Spleen (tissue), 7 donors: ENCODE measurements at regions not wholly inside any gene's neighbourhood (a gene's known extent, or its start where the extent isn't known, plus 50 kb on each side); places are given as distances from the start of the nearest gene placed in this dataset.

Experiments used
- CTCF ChIP-seq, 11 experiments: fragments of 200-600 bp in 7 of 11; fragments of 450-650 bp in 4 of 11; sonication (generic) in 4 of 11; IDR thresholded peaks in 8 of 11; conservative IDR thresholded peaks in 3 of 11; 1 replicate in 7 of 11; 2 replicates in 4 of 11; pipeline versions ENCODE4 v1.4.0 to v1.8.0; 2016 to 2021; ENCODE audit warnings: antibody characterized with exemption in 11 of 11, inconsistent platforms in 4 of 11, mild to moderate bottlenecking in 1 of 11
- POLR2AphosphoS5 ChIP-seq, 3 donors: sonication (generic); formaldehyde crosslinking; IDR thresholded peaks; one replicate each; pipeline ENCODE4 v1.5.1; 2017; ENCODE audit warnings: antibody characterized with exemption in 3 of 3
- donor health status: DM: no; HTN: no; CAD: no; lungs with moderate emphysema.
- donor health status: DM: no; HTN: no; CAD: no.
- donor health status: DM: no; HTN: no; CAD: no.

DNA sequence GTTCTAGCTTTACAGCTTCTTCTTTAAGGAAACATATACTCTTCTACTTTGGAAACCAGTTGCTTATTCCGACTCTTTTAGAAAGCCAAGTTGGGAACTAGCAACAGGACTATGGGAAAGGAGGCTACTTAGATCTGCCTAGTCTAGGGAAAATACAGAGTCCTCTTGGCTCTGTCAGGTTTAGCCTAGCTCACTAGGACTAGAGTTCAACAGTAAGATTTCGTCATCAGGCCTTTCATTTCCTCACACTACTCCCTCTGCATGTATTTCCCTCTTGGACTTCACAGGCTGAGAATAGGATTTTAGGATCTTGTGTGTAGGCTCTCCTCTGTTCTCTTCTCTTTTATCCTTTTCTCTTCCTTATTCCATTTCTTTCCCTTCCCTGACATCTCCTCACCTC lies 409.8 kb downstream of the AR start:
- TF ChIP-seq CTCF (IDR thresholded peaks at IDR 0.05 in 8 of 11, conservative IDR thresholded peaks at IDR 0.05 in 3 of 11), result no peak
- no peak for TF ChIP-seq POLR2AphosphoS5 (IDR thresholded peaks at IDR 0.05)
